Stimulated activated CD8-positive, alpha-beta memory T cell treated with anti-CD3 and anti-CD28 coated beads, Interleukin-15, amount 100 ng/mL, for 1 hour (primary cell): ENCODE measurements at regions not wholly inside any gene's neighbourhood (a gene's known extent, or its start where the extent isn't known, plus 50 kb on each side); places are given as distances from the start of the nearest gene placed in this dataset.

Experiments
- DNase-seq: peaks from one replicate; pipeline ENCODE4 v3.0.0-alpha.2; 2020; ENCODE audit warnings: low read depth

DNA sequence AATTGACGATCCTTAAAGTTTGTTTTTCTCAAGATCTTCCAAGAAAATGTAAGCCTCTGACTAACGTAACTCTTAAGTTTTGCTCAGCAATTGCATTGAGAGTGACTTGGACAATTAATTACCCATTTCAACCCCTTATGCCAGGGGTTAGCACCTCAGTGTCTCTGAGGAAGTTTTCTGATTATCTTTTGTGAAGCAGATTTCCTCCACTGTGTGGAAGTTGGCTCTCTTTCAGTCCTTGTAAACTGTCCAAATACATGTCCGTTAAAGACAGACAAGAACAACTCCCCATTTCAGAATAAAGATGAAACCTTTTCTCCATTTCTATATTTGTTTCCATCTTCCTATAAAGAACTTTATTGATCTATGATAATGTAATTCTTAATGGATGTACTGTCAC lies 296.4 kb upstream of the FMN2 start:
- DNase-seq = no peak

DNA sequence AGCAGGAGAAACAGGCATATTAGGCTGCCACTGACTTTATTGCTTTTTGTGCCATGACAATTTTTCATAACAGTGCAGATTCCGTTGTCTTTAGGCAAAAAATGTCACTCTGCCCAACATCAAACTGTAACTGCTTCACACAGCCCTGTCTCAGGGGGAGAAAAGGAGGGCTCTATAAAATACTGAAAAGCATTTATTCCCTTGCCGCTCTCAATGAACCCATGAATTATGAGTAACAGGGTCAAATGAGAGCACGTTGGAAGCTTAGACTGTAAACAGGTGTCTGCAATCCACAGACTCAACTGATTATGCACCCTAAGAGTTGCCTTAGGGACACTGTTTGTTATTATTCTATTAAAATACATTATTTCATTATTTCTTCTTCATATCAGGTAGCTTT lies 292.1 kb upstream of the FMN2 start:
- no peak for DNase-seq

DNA sequence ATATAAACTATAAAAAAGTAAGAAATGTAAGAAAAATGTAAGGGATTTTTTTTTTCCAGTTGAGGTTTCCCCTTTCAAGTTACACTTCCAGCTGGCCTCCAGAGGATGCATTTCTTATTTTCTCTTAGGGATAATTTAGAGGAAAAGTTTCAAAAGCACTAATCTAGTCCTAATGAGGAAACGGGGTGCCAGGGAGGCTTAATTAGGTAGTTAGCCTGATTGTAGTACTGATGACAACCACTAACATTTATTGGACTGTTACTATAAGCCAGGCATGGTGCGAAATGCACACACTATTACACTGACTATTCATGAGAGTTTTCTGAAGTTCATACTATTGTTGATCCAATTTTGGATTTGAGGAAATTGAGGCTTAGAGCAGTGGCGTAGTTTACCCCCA lies 290.8 kb upstream of the FMN2 start:
- DNase-seq = no peak

- no peak for DNase-seq
Observed at GRCh38 chr1:239802275-239802674, 289.4 kb upstream of the FMN2 start.

GRCh38 chr1:239803781-239804180 lies 287.9 kb upstream of the FMN2 start:
- DNase-seq = no peak

DNA sequence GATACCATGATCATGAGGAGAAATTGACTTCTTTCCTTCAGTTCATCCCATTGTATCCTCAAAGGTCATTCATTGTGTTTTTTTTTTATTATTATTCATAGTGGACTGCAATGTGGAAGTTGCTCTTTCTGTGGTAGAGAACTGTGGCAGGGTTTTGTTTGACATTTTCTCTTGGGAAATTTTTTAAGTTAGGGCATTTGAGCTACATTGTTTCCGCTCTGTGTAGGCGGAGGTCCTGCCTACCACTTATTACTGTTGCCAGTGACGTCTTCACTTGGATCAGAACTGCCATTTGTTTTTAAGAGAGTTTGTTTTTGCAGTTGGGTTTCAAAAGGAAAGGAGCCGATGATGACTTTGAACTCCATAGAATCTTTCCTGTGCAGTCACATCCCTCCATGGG lies 287.4 kb upstream of the FMN2 start:
- no peak for DNase-seq

- DNase-seq = no peak
Observed at GRCh38 chr1:239805042-239805441, 286.6 kb upstream of the FMN2 start.

GRCh38 chr1:239805851-239806772 lies 285.6 kb upstream of the FMN2 start:
- DNase-seq = no peak

GRCh38 chr1:239806897-239807296 lies 284.8 kb upstream of the FMN2 start:
- DNase-seq = no peak

DNA sequence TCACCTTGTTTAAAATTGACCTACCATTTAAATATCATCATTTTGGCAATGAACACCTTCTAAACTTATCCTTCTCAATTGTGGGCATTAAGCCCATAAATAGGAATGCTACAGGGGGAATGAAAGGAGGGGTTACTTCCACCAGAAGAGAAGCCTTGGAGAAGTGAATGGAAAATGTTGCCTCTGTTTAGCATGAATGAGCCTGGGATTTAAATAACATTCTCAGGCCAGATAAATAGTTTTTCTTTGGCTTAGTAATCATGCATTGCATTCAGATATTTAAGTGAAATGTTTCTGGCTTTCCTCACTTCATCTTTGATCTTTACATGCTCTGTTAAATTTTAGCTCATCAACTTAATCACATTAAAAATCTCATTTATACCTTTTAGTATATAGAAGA lies 284.3 kb upstream of the FMN2 start:
- DNase-seq = no peak

- DNase-seq = no peak
Observed at GRCh38 chr1:239810061-239810481, 281.6 kb upstream of the FMN2 start.

- DNase-seq = no peak
Observed at GRCh38 chr1:239811211-239811885, 280.3 kb upstream of the FMN2 start.

DNA sequence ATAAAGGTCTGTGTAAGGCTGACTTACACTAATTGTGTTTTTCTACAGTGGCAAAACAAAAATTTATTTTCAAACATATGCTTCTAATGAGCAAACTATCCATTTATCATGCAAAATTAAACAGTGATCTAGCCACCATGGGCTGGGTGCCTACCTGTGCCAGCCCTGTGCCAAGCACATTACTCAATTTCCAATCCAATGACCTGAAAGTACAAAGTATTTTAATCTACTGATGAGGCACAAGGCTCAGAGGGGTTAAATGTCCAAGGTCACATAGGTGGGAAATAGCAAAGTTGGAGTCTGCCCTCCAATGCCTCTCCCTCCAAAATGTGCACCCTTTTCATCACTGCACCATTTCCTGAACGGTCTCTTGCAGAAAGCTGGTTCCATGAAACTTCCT lies 279.1 kb upstream of the FMN2 start:
- no peak for DNase-seq

- DNase-seq = no peak
Observed at GRCh38 chr1:239814306-239814881, 277.3 kb upstream of the FMN2 start.

- DNase-seq = no peak
Observed at GRCh38 chr1:239815074-239815473, 276.6 kb upstream of the FMN2 start.

DNA sequence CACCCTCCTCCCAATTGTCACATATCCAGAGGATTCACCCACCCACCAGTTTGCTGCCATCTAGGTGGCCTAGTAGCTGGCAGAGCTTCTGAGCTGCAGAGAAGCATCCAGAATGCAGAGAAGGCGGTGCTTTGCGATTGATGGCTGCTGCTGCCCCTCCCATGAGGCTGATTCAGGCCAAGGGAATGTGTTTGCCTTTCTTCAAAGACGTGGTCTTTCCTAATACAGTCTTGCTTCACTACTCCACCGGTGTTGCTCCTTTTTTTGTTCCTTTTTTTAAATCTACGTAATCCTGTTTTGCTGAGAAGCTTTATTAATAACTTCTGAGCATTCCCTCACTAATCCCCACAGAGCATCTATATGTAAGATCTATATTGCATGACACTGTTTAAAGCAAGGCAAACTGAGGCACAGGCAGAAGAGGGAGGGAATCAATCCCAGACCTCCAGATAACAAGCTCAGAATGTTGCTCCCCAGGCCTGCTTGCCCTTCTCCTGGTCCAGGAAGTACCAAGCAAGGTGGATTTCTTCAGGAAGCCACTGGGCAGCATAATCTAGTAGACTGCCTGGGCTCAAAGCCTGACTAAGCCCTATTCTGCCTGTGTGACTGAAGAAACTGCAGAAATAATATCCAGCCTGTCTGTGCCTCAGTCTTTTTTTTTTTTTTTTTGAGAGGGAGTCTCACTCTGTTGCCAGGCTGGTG lies 275.5 kb upstream of the FMN2 start:
- DNase-seq = no peak

GRCh38 chr1:239817276-239817675 lies 274.4 kb upstream of the FMN2 start:
- DNase-seq = no peak

DNA sequence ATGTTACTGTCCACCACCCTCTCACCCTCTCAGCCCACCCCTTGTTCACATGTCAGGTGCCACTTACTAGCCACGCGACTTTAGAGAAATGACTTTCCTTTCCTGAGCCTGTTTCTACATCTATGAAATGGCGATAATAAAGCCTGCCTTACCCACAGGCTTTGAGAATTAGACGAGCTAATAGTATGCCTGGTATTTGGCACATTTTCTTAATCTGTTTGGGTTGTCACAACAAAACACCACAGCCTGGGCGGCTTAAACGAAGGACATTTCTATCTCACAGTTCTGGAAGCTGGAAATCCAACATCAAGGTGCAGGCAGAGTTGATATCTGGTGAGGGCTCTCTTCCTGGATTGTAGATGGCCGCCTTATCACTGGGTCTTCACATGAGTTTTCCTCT lies 273.9 kb upstream of the FMN2 start:
- DNase-seq = no peak

- no peak for DNase-seq
Observed at GRCh38 chr1:239819096-239819495, 272.6 kb upstream of the FMN2 start.

DNA sequence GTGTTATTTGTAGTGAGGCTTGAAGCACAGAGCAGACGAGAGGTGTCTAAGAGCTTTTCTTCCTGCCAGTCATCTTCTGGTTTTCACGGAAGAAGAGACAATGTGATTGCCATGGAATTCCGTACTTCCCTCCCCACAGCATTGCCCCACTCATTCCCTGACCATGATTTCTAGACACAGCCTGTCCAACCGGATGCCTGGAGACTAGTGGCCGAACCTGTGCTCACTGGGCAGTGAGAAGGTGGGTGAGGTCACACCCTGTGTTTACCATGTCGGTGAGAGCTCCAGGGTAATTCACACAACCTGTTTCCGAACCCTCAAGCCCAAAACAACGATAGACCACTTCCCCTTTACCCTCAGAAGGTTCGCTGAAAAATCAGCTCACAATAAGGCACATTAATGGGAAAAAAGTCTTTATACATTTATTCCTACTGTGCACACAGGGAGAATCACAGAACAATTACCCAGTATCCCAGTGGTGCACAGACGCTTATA lies 271.9 kb upstream of the FMN2 start:
- no peak for DNase-seq

DNA sequence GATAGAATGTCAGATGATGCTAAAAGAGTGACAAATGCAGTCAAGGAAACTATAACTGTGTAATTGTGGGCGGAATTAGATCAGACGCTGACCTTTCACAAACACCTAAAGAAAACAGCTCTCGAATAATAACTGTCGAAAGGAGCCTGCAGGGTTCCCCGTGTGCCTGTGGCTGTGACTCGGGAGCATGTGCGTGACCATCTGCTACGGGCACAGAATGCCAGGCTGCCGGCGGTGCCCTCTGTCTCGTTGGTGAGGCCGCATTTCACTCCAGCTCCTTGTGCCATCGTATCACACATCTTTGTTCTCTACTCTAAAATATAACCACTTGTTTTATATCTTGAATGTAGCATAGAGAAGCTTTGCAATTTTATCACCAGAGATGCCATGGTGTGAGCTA lies 267.8 kb upstream of the FMN2 start:
- no peak for DNase-seq

DNA sequence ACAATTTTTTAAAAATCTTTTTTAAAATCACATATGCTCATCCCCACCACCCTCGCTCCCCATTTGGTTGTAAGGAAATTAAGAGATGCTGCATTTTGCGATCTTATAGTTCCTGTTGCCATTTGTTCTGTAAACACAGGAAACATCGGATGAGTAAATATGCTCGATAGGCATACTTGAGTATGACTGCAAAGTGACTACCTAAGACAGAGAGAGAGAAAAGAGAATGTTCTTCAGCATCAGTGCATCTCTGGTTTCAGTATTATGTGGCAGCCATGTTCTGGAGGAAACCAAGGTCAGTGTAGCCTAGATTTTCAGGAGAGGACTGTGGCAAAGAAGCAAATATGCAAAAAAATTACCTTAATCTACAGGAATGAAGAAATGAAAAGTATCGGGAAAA lies 265.5 kb upstream of the FMN2 start:
- no peak for DNase-seq
